Erythroblast (primary cell): ENCODE measurements at regions not wholly inside any gene's neighbourhood (a gene's known extent, or its start where the extent isn't known, plus 50 kb on each side); places are given as distances from the start of the nearest gene placed in this dataset.

ENCODE experiments used
- GATA1 ChIP-seq: IDR thresholded peaks from 2 replicates; pipeline ENCODE4 v1.6.1; 2011; ENCODE audit warnings: low read depth, mild to moderate bottlenecking, control low read depth, low read length, moderate library complexity
- POLR2A ChIP-seq: IDR thresholded peaks from 2 replicates; pipeline ENCODE4 v1.6.1; 2011; ENCODE audit warnings: mild to moderate bottlenecking, low read length

- TF ChIP-seq POLR2A (no peak), GATA1 (no peak)
These were observed 642.6 kb upstream of the CDH8 start for GRCh38 chr16:62678796-62679195.
